RWPE2 (cell line): ENCODE measurements at regions not wholly inside any gene's neighbourhood (a gene's known extent, or its start where the extent isn't known, plus 50 kb on each side); places are given as distances from the start of the nearest gene placed in this dataset.

ENCODE experiments used
- ATAC-seq: fragments of 200-7000 bp; cut with Tn5 transposase; 3 replicates; pipeline ENCODE4 v1.9.1; 2021; ENCODE audit warnings: low read depth
- DNase-seq: peaks from one replicate; pipeline ENCODE4 v3.0.0-alpha.2; 2020; ENCODE audit warnings: low spot score
- H3K27ac ChIP-seq: fragments of 450-650 bp; 2 replicates; pipeline ENCODE4 v1.5.1; 2017; ENCODE audit warnings: mild to moderate bottlenecking; ENCODE audit not compliant: poor library complexity, severe bottlenecking
- H3K27me3 ChIP-seq: fragments of 250-450 bp; sonication (Bioruptor Pico); 2 replicates; pipeline ENCODE4 v1.5.1; 2021; ENCODE audit warnings: mild to moderate bottlenecking, moderate library complexity; ENCODE audit not compliant: insufficient read depth, poor library complexity, severe bottlenecking
- H3K36me3 ChIP-seq: fragments of 250-450 bp; sonication (Bioruptor Pico); 2 replicates; pipeline ENCODE4 v1.5.1; 2020; ENCODE audit warnings: low read depth, mild to moderate bottlenecking, moderate library complexity
- H3K4me1 ChIP-seq: fragments of 250-450 bp; sonication (Bioruptor Pico); 2 replicates; pipeline ENCODE4 v1.5.1; 2021; ENCODE audit warnings: mild to moderate bottlenecking, moderate library complexity; ENCODE audit not compliant: insufficient read depth, poor library complexity, severe bottlenecking
- H3K4me3 ChIP-seq: fragments of 250-450 bp; sonication (Bioruptor Pico); 2 replicates; pipeline ENCODE4 v1.5.1; 2021; ENCODE audit warnings: mild to moderate bottlenecking, moderate library complexity; ENCODE audit not compliant: severe bottlenecking
- H3K9me3 ChIP-seq: fragments of 250-450 bp; sonication (Bioruptor Pico); 2 replicates; pipeline ENCODE4 v1.5.1; 2021; ENCODE audit warnings: mild to moderate bottlenecking, moderate library complexity; ENCODE audit not compliant: severe bottlenecking
- TF ChIP-seq, protein P1 (sequence below): fragments of 450-650 bp; IDR thresholded peaks from one replicate; pipeline ENCODE4 v1.5.1; 2017; ENCODE audit warnings: mild to moderate bottlenecking, moderate library complexity; ENCODE audit not compliant: poor library complexity, severe bottlenecking

DNA sequence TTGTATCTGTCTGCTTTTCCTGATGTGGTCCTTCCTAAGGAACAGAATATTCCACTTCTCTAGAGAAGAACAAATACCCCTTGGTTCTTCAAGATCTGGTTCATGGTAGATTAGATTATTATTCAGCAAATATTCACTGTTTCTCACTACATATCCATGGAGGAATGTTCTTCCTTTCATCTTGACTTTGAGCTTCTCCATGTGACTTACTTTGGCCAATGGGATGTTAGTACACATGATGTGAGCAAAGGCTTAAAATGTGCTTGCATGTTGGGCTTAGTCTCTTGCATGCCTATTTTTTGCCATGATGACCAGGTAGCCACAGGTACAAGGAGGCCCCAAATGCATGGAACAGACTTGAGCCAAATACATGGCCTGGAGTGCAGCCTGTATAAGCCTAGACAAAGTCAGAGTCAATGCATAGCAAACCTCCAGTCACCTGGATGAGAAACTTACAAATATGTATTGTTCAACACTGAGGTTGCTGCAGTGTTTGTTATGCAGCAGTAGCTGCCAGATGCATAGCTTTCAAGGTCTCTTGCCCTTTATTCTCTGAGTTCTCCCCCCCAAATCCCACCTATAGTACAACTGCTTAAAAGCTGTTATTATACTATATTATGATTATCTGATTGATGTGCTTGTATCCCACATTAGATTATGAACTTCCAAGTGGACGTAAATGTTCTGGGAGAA is 50.0 kb upstream of the CHD6 start:
- TF ChIP-seq, protein P1, sequence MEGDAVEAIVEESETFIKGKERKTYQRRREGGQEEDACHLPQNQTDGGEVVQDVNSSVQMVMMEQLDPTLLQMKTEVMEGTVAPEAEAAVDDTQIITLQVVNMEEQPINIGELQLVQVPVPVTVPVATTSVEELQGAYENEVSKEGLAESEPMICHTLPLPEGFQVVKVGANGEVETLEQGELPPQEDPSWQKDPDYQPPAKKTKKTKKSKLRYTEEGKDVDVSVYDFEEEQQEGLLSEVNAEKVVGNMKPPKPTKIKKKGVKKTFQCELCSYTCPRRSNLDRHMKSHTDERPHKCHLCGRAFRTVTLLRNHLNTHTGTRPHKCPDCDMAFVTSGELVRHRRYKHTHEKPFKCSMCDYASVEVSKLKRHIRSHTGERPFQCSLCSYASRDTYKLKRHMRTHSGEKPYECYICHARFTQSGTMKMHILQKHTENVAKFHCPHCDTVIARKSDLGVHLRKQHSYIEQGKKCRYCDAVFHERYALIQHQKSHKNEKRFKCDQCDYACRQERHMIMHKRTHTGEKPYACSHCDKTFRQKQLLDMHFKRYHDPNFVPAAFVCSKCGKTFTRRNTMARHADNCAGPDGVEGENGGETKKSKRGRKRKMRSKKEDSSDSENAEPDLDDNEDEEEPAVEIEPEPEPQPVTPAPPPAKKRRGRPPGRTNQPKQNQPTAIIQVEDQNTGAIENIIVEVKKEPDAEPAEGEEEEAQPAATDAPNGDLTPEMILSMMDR = no peak
- ATAC-seq (no peak), DNase-seq (no peak)
- H3K4me3 ChIP-seq = no peak overlapping the region
- no peaks in the 10 kb centered on the region for H3K4me1 ChIP-seq
- no peaks in the 10 kb centered on the region for H3K9me3 ChIP-seq
- peaks cover 14% of the 10 kb centered on the region for H3K27me3 ChIP-seq
- no peak overlapping the region for H3K27ac ChIP-seq
- H3K36me3 ChIP-seq = no peaks in the 10 kb centered on the region
